ENCODE measurements at regions not wholly inside any gene's neighbourhood (a gene's known extent, or its start where the extent isn't known, plus 50 kb on each side); places are given as distances from the start of the nearest gene placed in this dataset.

DNA sequence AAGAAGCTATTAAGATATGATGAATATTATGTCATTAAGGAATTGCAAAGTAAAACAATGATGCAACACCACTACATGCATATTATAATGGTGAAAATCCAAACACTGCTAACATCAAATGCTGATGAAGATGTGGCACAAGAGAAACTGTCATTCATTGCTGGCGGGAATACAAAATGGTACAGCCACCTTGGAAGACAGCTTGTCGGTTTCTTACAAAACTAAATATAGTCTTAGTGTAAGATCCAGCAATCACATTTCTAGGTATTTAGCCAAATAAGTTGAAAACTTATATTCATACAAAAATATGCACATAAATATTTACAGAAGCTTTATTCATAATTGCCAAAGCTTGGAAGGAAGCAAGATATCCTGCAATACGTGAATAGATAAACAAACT lies 114.9 kb upstream of the EDNRB start:
- H4K20me1 ChIP-seq (replicated peaks; ENCODE audit: control insufficient read depth, extremely low read depth, insufficient read depth, low read length) = no peaks in the 10 kb centered on the region
- no peaks in the 10 kb centered on the region for H3K9me1 ChIP-seq (replicated peaks; ENCODE audit: control insufficient read depth, extremely low read depth, insufficient read depth, low read length)
- no peaks in the 10 kb centered on the region for H3K79me2 ChIP-seq (ENCODE audit: control insufficient read depth, insufficient read depth, low read length)
- intact Hi-C loops (cut with micrococcal nuclease) (no loop called here), dilution Hi-C loops (cut with MboI; ENCODE audit: extremely low pct_ligation_motif_present, low sequenced_read_pairs) (no loop called here)
- no peaks in the 10 kb centered on the region for H3K36me3 ChIP-seq (ENCODE audit: control insufficient read depth in 2 of 2, extremely low read depth in 1 of 2, insufficient read depth in 2 of 2, low read length in 2 of 2)
- TF ChIP-seq EZH2 (IDR thresholded peaks at IDR 0.05; ENCODE audit: borderline replicate concordance, low read depth, low read length, severe bottlenecking) (no peak), JUN (IDR thresholded peaks at IDR 0.05; ENCODE audit: borderline replicate concordance, insufficient read depth, insufficient read length, low read depth) (no peak), CTCF (IDR thresholded peaks at IDR 0.05; ENCODE audit: extremely low read depth in 1 of 2, insufficient read depth in 1 of 2, low read depth in 1 of 2, low read length in 2 of 2) (no peak), MYC (IDR thresholded peaks at IDR 0.05; ENCODE audit: low read depth, low read length) (no peak), GATA2 (IDR thresholded peaks at IDR 0.05; ENCODE audit: insufficient read depth, insufficient read length, low read depth, low read length) (no peak), FOS (IDR thresholded peaks at IDR 0.05; ENCODE audit: borderline replicate concordance, insufficient read depth, low read length) (no peak), POLR2A (IDR thresholded peaks at IDR 0.05; ENCODE audit: low read depth, low read length) (no peak)
- TF ChIP-seq, protein P1, sequence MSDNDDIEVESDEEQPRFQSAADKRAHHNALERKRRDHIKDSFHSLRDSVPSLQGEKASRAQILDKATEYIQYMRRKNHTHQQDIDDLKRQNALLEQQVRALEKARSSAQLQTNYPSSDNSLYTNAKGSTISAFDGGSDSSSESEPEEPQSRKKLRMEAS (IDR thresholded peaks at IDR 0.05; ENCODE audit: insufficient read depth, insufficient read length) = no peak
- H3K4me2 ChIP-seq (ENCODE audit: insufficient read depth, low read length) = no peak overlapping the region
- ChIA-PET POLR2A (no interaction called here), CTCF (interaction anchor here (2.9 kb wide), 1 partner anchor 115 kb away, joined by 14 read pairs; the partner anchor contains the start of gene EDNRB)
- H2AFZ ChIP-seq (ENCODE audit: low read depth, low read length) = no peak overlapping the region
- H3K9me3 ChIP-seq (replicated peaks; ENCODE audit: control insufficient read depth, insufficient read depth, low read length) = no peaks in the 10 kb centered on the region
- peak; percentile 50 for DNase-seq (ENCODE audit: low read depth, low spot score)
- no peak for FAIRE-seq
- H3K4me1 ChIP-seq (ENCODE audit: control insufficient read depth, extremely low read depth, insufficient read depth, low read length) = peaks cover 21% of the 10 kb centered on the region
- H3K27ac ChIP-seq (ENCODE audit: insufficient read depth, low read depth, low read length) = no peak overlapping the region
- no peaks in the 10 kb centered on the region for H3K27me3 ChIP-seq (ENCODE audit: control insufficient read depth in 2 of 2, insufficient read depth in 2 of 2, low read length in 2 of 2)
- H3K4me3 ChIP-seq (replicated peaks in 1 of 3; ENCODE audit: insufficient read depth in 1 of 3, low read depth in 1 of 3, low read length in 3 of 3) = no peak overlapping the region
- H3K9ac ChIP-seq (replicated peaks; ENCODE audit: extremely low read depth, insufficient read depth, low read length) = no peak overlapping the region
- BruUV-seq (replicated peaks) = no TSS peak
